ENCODE measurements at regions not wholly inside any gene's neighbourhood (a gene's known extent, or its start where the extent isn't known, plus 50 kb on each side); places are given as distances from the start of the nearest gene placed in this dataset.

- H3K27ac ChIP-seq, result no peak overlapping the region
- no peaks in the 10 kb centered on the region for H3K27me3 ChIP-seq (ENCODE audit: insufficient read depth, low read depth, severe bottlenecking)
- no peak for DNase-seq
- no peak for TF ChIP-seq CTCF (IDR thresholded peaks at IDR 0.05; ENCODE audit: low read depth, low read length)
- H3K4me3 ChIP-seq (ENCODE audit: low read depth, low read length), result no peak overlapping the region
- H3K9me3 ChIP-seq (ENCODE audit: severe bottlenecking), result no peaks in the 10 kb centered on the region
- no peaks in the 10 kb centered on the region for H3K36me3 ChIP-seq
Observed at GRCh38 chr3:94671078-94671477, 608.2 kb downstream of the NSUN3 start.

- Histone ChIP-seq H3K27me3 (ENCODE audit: insufficient read depth, low read depth, severe bottlenecking) (no peaks in the 10 kb centered on the region), H3K9me3 (ENCODE audit: severe bottlenecking) (no peaks in the 10 kb centered on the region), H3K36me3 (no peaks in the 10 kb centered on the region), H3K27ac (no peak overlapping the region), H3K4me3 (ENCODE audit: low read depth, low read length) (no peak overlapping the region)
- TF ChIP-seq CTCF (IDR thresholded peaks at IDR 0.05; ENCODE audit: low read depth, low read length), result no peak
- DNase-seq, result no peak
Observed at GRCh38 chr3:94673876-94674275, 611.0 kb downstream of the NSUN3 start.

GRCh38 chr3:94686208-94686607 lies 623.3 kb downstream of the NSUN3 start:
- no peak for DNase-seq
- no peaks in the 10 kb centered on the region for H3K27me3 ChIP-seq (ENCODE audit: insufficient read depth, low read depth, severe bottlenecking)
- no peak overlapping the region for H3K4me3 ChIP-seq (ENCODE audit: low read depth, low read length)
- no peak for TF ChIP-seq CTCF (IDR thresholded peaks at IDR 0.05; ENCODE audit: low read depth, low read length)
- no peak overlapping the region for H3K27ac ChIP-seq
- H3K9me3 ChIP-seq (ENCODE audit: severe bottlenecking), result peaks cover 4% of the 10 kb centered on the region
- no peaks in the 10 kb centered on the region for H3K36me3 ChIP-seq

GRCh38 chr3:94693997-94694640 lies 631.3 kb downstream of the NSUN3 start:
- Histone ChIP-seq H3K4me3 (ENCODE audit: low read depth, low read length) (no peak overlapping the region), H3K9me3 (ENCODE audit: severe bottlenecking) (no peaks in the 10 kb centered on the region), H3K27ac (no peak overlapping the region), H3K27me3 (ENCODE audit: insufficient read depth, low read depth, severe bottlenecking) (no peaks in the 10 kb centered on the region), H3K36me3 (no peaks in the 10 kb centered on the region)
- no peak for TF ChIP-seq CTCF (IDR thresholded peaks at IDR 0.05; ENCODE audit: low read depth, low read length)
- no peak for DNase-seq

- Histone ChIP-seq H3K27ac (no peak overlapping the region), H3K27me3 (ENCODE audit: insufficient read depth, low read depth, severe bottlenecking) (no peaks in the 10 kb centered on the region), H3K36me3 (no peaks in the 10 kb centered on the region), H3K4me3 (ENCODE audit: low read depth, low read length) (no peak overlapping the region), H3K9me3 (ENCODE audit: severe bottlenecking) (no peaks in the 10 kb centered on the region)
- no peak for DNase-seq
- TF ChIP-seq CTCF (IDR thresholded peaks at IDR 0.05; ENCODE audit: low read depth, low read length), result no peak
Observed at GRCh38 chr3:94694894-94695293, 632.0 kb downstream of the NSUN3 start.

- H3K9me3 ChIP-seq (ENCODE audit: severe bottlenecking), result no peaks in the 10 kb centered on the region
- no peak overlapping the region for H3K4me3 ChIP-seq (ENCODE audit: low read depth, low read length)
- no peak overlapping the region for H3K27ac ChIP-seq
- DNase-seq, result no peak
- H3K27me3 ChIP-seq (ENCODE audit: insufficient read depth, low read depth, severe bottlenecking), result no peaks in the 10 kb centered on the region
- H3K36me3 ChIP-seq, result no peaks in the 10 kb centered on the region
- no peak for TF ChIP-seq CTCF (IDR thresholded peaks at IDR 0.05; ENCODE audit: low read depth, low read length)
Observed at GRCh38 chr3:94704467-94704866, 641.6 kb downstream of the NSUN3 start.
